ENCODE measurements at regions not wholly inside any gene's neighbourhood (a gene's known extent, or its start where the extent isn't known, plus 50 kb on each side); places are given as distances from the start of the nearest gene placed in this dataset.

- Histone ChIP-seq H3K27ac (no peak overlapping the region), H3K9ac (no peak overlapping the region), H3K4me3 (no peak overlapping the region), H3K27me3 (no peaks in the 10 kb centered on the region), H4K20me1 (no peaks in the 10 kb centered on the region), H3K4me2 (no peak overlapping the region), H3K4me1 (no peaks in the 10 kb centered on the region), H3K9me3 (peaks cover 27% of the 10 kb centered on the region), H3K36me3 (no peaks in the 10 kb centered on the region)
- no peak for TF ChIP-seq Cebpa-rat (IDR thresholded peaks at IDR 0.05)
Observed at GRCh38 chr12:126474703-126475102, 1409.5 kb downstream of the AACS start.

- Histone ChIP-seq H3K4me2 (no peak overlapping the region), H3K4me3 (no peak overlapping the region), H3K27me3 (no peaks in the 10 kb centered on the region; the same call in 1 of the 2 replicates), H3K27ac (no peak overlapping the region), H3K4me1 (no peaks in the 10 kb centered on the region), H3K9ac (no peak overlapping the region), H4K20me1 (no peaks in the 10 kb centered on the region), H3K9me3 (peaks cover 10% of the 10 kb centered on the region), H3K36me3 (no peaks in the 10 kb centered on the region)
- TF ChIP-seq Cebpa-rat (IDR thresholded peaks at IDR 0.05): no peak
Observed at GRCh38 chr12:126480451-126480850, 1415.2 kb downstream of the AACS start.

- 0 out of 2 replicates have a peak, but pooled peaks cover 3% of the 10 kb centered on the region for H3K9me3 ChIP-seq
- H3K4me3 ChIP-seq: no peak overlapping the region
- no peak for TF ChIP-seq Cebpa-rat (IDR thresholded peaks at IDR 0.05)
- H3K36me3 ChIP-seq: no peaks in the 10 kb centered on the region
- H3K9ac ChIP-seq: no peak overlapping the region
- no peaks in the 10 kb centered on the region for H4K20me1 ChIP-seq
- H3K4me1 ChIP-seq: no peaks in the 10 kb centered on the region
- no peak overlapping the region for H3K27ac ChIP-seq
- H3K4me2 ChIP-seq: no peak overlapping the region
- no peaks in the 10 kb centered on the region; the same call in 1 of the 2 replicates for H3K27me3 ChIP-seq
Observed at GRCh38 chr12:126481688-126482087, 1416.5 kb downstream of the AACS start.

- H3K36me3 ChIP-seq: no peaks in the 10 kb centered on the region
- H3K27me3 ChIP-seq: no peaks in the 10 kb centered on the region; the same call in 1 of the 2 replicates
- no peak overlapping the region for H3K4me3 ChIP-seq
- no peak overlapping the region for H3K4me2 ChIP-seq
- H3K27ac ChIP-seq: no peak overlapping the region
- no peak overlapping the region for H3K9ac ChIP-seq
- 0 out of 2 replicates have a peak, but pooled peaks cover 3% of the 10 kb centered on the region for H3K9me3 ChIP-seq
- H4K20me1 ChIP-seq: no peaks in the 10 kb centered on the region
- TF ChIP-seq Cebpa-rat (IDR thresholded peaks at IDR 0.05): no peak
- no peaks in the 10 kb centered on the region for H3K4me1 ChIP-seq
Observed at GRCh38 chr12:126482238-126482889, 1417.1 kb downstream of the AACS start.

- no peaks in the 10 kb centered on the region; the same call in 1 of the 2 replicates for H3K27me3 ChIP-seq
- H3K9ac ChIP-seq: no peak overlapping the region
- no peaks in the 10 kb centered on the region for H4K20me1 ChIP-seq
- H3K4me1 ChIP-seq: no peaks in the 10 kb centered on the region
- no peaks in the 10 kb centered on the region for H3K36me3 ChIP-seq
- H3K9me3 ChIP-seq: 0 out of 2 replicates have a peak, but pooled peaks cover 3% of the 10 kb centered on the region
- TF ChIP-seq Cebpa-rat (IDR thresholded peaks at IDR 0.05): no peak
- H3K4me3 ChIP-seq: no peak overlapping the region
- no peak overlapping the region for H3K4me2 ChIP-seq
- no peak overlapping the region for H3K27ac ChIP-seq
Observed at GRCh38 chr12:126483145-126484068, 1418.2 kb downstream of the AACS start.

GRCh38 chr12:126487431-126487980, 1422.3 kb downstream of the AACS start:
- H3K4me2 ChIP-seq: no peak overlapping the region
- H3K9ac ChIP-seq: no peak overlapping the region
- H3K27ac ChIP-seq: no peak overlapping the region
- H3K4me1 ChIP-seq: no peaks in the 10 kb centered on the region
- no peak for TF ChIP-seq Cebpa-rat (IDR thresholded peaks at IDR 0.05)
- H4K20me1 ChIP-seq: no peaks in the 10 kb centered on the region
- H3K27me3 ChIP-seq: no peaks in the 10 kb centered on the region
- no peak overlapping the region for H3K4me3 ChIP-seq
- H3K9me3 ChIP-seq: peaks cover 20% of the 10 kb centered on the region
- H3K36me3 ChIP-seq: no peaks in the 10 kb centered on the region

- H3K9ac ChIP-seq: no peak overlapping the region
- H3K36me3 ChIP-seq: no peaks in the 10 kb centered on the region
- H3K9me3 ChIP-seq: peaks cover 20% of the 10 kb centered on the region
- no peak overlapping the region for H3K4me3 ChIP-seq
- no peaks in the 10 kb centered on the region for H3K27me3 ChIP-seq
- H3K27ac ChIP-seq: no peak overlapping the region
- no peaks in the 10 kb centered on the region for H4K20me1 ChIP-seq
- H3K4me2 ChIP-seq: no peak overlapping the region
- H3K4me1 ChIP-seq: no peaks in the 10 kb centered on the region
- no peak for TF ChIP-seq Cebpa-rat (IDR thresholded peaks at IDR 0.05)
Observed at GRCh38 chr12:126488806-126489205, 1423.6 kb downstream of the AACS start.

- Histone ChIP-seq H3K9ac (no peak overlapping the region), H3K4me1 (no peaks in the 10 kb centered on the region), H3K27ac (no peak overlapping the region), H4K20me1 (no peaks in the 10 kb centered on the region), H3K9me3 (peaks cover 20% of the 10 kb centered on the region), H3K4me2 (no peak overlapping the region), H3K4me3 (no peak overlapping the region), H3K27me3 (no peaks in the 10 kb centered on the region), H3K36me3 (no peaks in the 10 kb centered on the region)
- TF ChIP-seq Cebpa-rat (IDR thresholded peaks at IDR 0.05): no peak
Observed at GRCh38 chr12:126492181-126492580, 1426.9 kb downstream of the AACS start.

GRCh38 chr12:126493366-126494108, 1428.3 kb downstream of the AACS start:
- Histone ChIP-seq H3K4me2 (no peak overlapping the region), H3K27me3 (no peaks in the 10 kb centered on the region), H3K36me3 (no peaks in the 10 kb centered on the region), H3K9me3 (peaks cover 20% of the 10 kb centered on the region), H3K4me1 (no peaks in the 10 kb centered on the region), H4K20me1 (no peaks in the 10 kb centered on the region), H3K9ac (no peak overlapping the region), H3K27ac (no peak overlapping the region), H3K4me3 (no peak overlapping the region)
- TF ChIP-seq Cebpa-rat (IDR thresholded peaks at IDR 0.05): no peak
